Upper lobe of left lung (tissue), 6 donors: ENCODE measurements at regions not wholly inside any gene's neighbourhood (a gene's known extent, or its start where the extent isn't known, plus 50 kb on each side); places are given as distances from the start of the nearest gene placed in this dataset.

Source experiments
- ATAC-seq, 2 donors: fragments of 200-7000 bp; cut with Tn5 transposase; one replicate each; pipeline ENCODE4 v1.9.1; 2022; ENCODE audit warnings: mild to moderate bottlenecking in 2 of 2, moderate library complexity in 2 of 2; ENCODE audit not compliant: low FRiP score in 2 of 2
- DNase-seq, 2 donors: peaks; one replicate each; pipeline ENCODE4 v3.0.0-alpha.2; 2019 to 2020
- H3K27ac ChIP-seq, 4 donors: fragments of 200-600 bp; sonication (generic); one replicate each; pipeline ENCODE4 v1.5.1; 2016 to 2019
- H3K27me3 ChIP-seq, 4 donors: fragments of 200-600 bp; sonication (generic); one replicate each; pipeline ENCODE4 v1.5.1; 2017 to 2019
- H3K36me3 ChIP-seq, 4 donors: fragments of 200-600 bp; sonication (generic); one replicate each; pipeline ENCODE4 v1.5.1; 2016 to 2019
- H3K4me1 ChIP-seq, 4 donors: fragments of 200-600 bp; sonication (generic); one replicate each; pipeline ENCODE4 v1.5.1; 2018 to 2019
- H3K4me3 ChIP-seq, 4 donors: fragments of 200-600 bp; sonication (generic); one replicate each; pipeline ENCODE4 v1.5.1; 2017 to 2019; ENCODE audit warnings: mild to moderate bottlenecking in 2 of 4, moderate library complexity in 1 of 4
- H3K9me3 ChIP-seq, 4 donors: fragments of 200-600 bp; sonication (generic); one replicate each; pipeline ENCODE4 v1.5.1; 2018 to 2019
- CTCF ChIP-seq, 6 experiments: fragments of 450-650 bp in 4 of 6; fragments of 200-600 bp in 2 of 6; sonication (generic) in 2 of 6; IDR thresholded peaks; one replicate each; pipeline ENCODE4 v1.5.1; 2016 to 2019; ENCODE audit warnings: antibody characterized with exemption in 6 of 6
- EP300 ChIP-seq, 4 donors: sonication (generic); formaldehyde crosslinking; IDR thresholded peaks; one replicate each; pipeline ENCODE4 v1.5.1; 2017; ENCODE audit warnings: antibody characterized with exemption in 4 of 4, control low read depth in 2 of 4
- POLR2A ChIP-seq, 4 donors: fragments of 450-650 bp; IDR thresholded peaks; one replicate each; pipeline ENCODE4 v1.5.1; 2016 to 2017; ENCODE audit warnings: antibody characterized with exemption in 4 of 4, mild to moderate bottlenecking in 2 of 4
- POLR2AphosphoS5 ChIP-seq, 2 donors: sonication (generic); formaldehyde crosslinking; IDR thresholded peaks; one replicate each; pipeline ENCODE4 v1.5.1; 2017; ENCODE audit warnings: antibody characterized with exemption in 2 of 2
- WGBS, 2 donors: methylation state at CpG; one replicate each; pipeline ENCODE4 v1.1.5; 2017 to 2018; 5-methylcytosine and 5-hydroxymethylcytosine counted together
- donor health status: DM: no; HTN: no; CAD: no; lungs with moderate emphysema.
- donor health status: DM: no; HTN: yes; CAD: no; lungs with severe emphysema.

GRCh38 chr12:75613981-75614380 lies 102.6 kb upstream of the KRR1 start:
- ATAC-seq (no peak), DNase-seq (no peak)
- 87 to 93% methylated on average over 4 of the region's 4 CpGs for WGBS, 2 donors
- Histone ChIP-seq H3K27ac (no peak overlapping the region), H3K4me1 (no peaks in the 10 kb centered on the region), H3K4me3 (no peak overlapping the region), H3K9me3 (no peaks in the 10 kb centered on the region), H3K36me3 (no peaks in the 10 kb centered on the region), H3K27me3 (no peaks in the 10 kb centered on the region)
- TF ChIP-seq CTCF (IDR thresholded peaks at IDR 0.05) (no peak), POLR2A (IDR thresholded peaks at IDR 0.05) (no peak), POLR2AphosphoS5 (IDR thresholded peaks at IDR 0.05) (no peak), EP300 (IDR thresholded peaks at IDR 0.05) (no peak)

GRCh38 chr12:75611041-75611440 lies 99.6 kb upstream of the KRR1 start:
- Histone ChIP-seq H3K4me1 (no peaks in the 10 kb centered on the region), H3K36me3 (no peaks in the 10 kb centered on the region), H3K4me3 (no peak overlapping the region), H3K27ac (no peak overlapping the region), H3K9me3 (no peaks in the 10 kb centered on the region), H3K27me3 (no peaks in the 10 kb centered on the region)
- 88 to 97% methylated on average over 4 of the region's 4 CpGs for WGBS, 2 donors
- ATAC-seq: no peak
- no peak for DNase-seq
- TF ChIP-seq EP300 (IDR thresholded peaks at IDR 0.05): no peak
- no peak for TF ChIP-seq POLR2A (IDR thresholded peaks at IDR 0.05)
- TF ChIP-seq CTCF (IDR thresholded peaks at IDR 0.05): no peak
- TF ChIP-seq POLR2AphosphoS5 (IDR thresholded peaks at IDR 0.05): no peak

- Histone ChIP-seq H3K27me3 (no peaks in the 10 kb centered on the region), H3K9me3 (no peaks in the 10 kb centered on the region), H3K27ac (no peak overlapping the region), H3K36me3 (no peaks in the 10 kb centered on the region), H3K4me3 (no peak overlapping the region), H3K4me1 (no peaks in the 10 kb centered on the region)
- WGBS, 2 donors: 88 to 91% methylated on average over 3 of the region's 3 CpGs
- DNase-seq: no peak
- TF ChIP-seq POLR2AphosphoS5 (IDR thresholded peaks at IDR 0.05) (no peak), CTCF (IDR thresholded peaks at IDR 0.05) (no peak), EP300 (IDR thresholded peaks at IDR 0.05) (no peak), POLR2A (IDR thresholded peaks at IDR 0.05) (no peak)
- no peak for ATAC-seq
These were observed 95.5 kb upstream of the KRR1 start for GRCh38 chr12:75606956-75607355.

GRCh38 chr12:75606151-75606550 lies 94.7 kb upstream of the KRR1 start:
- ATAC-seq (no peak), DNase-seq (no peak)
- no peaks in the 10 kb centered on the region for H3K27me3 ChIP-seq
- H3K9me3 ChIP-seq: no peaks in the 10 kb centered on the region
- H3K4me3 ChIP-seq: no peak overlapping the region
- TF ChIP-seq POLR2A (IDR thresholded peaks at IDR 0.05) (no peak), EP300 (IDR thresholded peaks at IDR 0.05) (no peak), CTCF (IDR thresholded peaks at IDR 0.05) (no peak), POLR2AphosphoS5 (IDR thresholded peaks at IDR 0.05) (no peak)
- no peaks in the 10 kb centered on the region for H3K36me3 ChIP-seq
- 77 to 82% methylated on average over 2 of the region's 2 CpGs for WGBS, 2 donors
- H3K27ac ChIP-seq: no peak overlapping the region
- H3K4me1 ChIP-seq: no peaks in the 10 kb centered on the region

GRCh38 chr12:75603475-75603874 lies 92.1 kb upstream of the KRR1 start:
- Histone ChIP-seq H3K36me3 (no peaks in the 10 kb centered on the region), H3K27me3 (no peaks in the 10 kb centered on the region), H3K27ac (no peak overlapping the region), H3K4me1 (no peaks in the 10 kb centered on the region), H3K4me3 (no peak overlapping the region), H3K9me3 (no peaks in the 10 kb centered on the region)
- ATAC-seq (no peak), DNase-seq (no peak)
- no peak for TF ChIP-seq POLR2AphosphoS5 (IDR thresholded peaks at IDR 0.05)
- TF ChIP-seq POLR2A (IDR thresholded peaks at IDR 0.05): no peak
- TF ChIP-seq EP300 (IDR thresholded peaks at IDR 0.05): no peak
- TF ChIP-seq CTCF (IDR thresholded peaks at IDR 0.05): no peak
- WGBS, 2 donors: 90 to 93% methylated on average over 3 of the region's 3 CpGs
